Kidney (tissue), 13 donors: ENCODE measurements at regions not wholly inside any gene's neighbourhood (a gene's known extent, or its start where the extent isn't known, plus 50 kb on each side); places are given as distances from the start of the nearest gene placed in this dataset.

Source experiments
- DNase-seq, 5 donors: peaks; one replicate each; pipeline ENCODE4 v3.0.0-alpha.2; 2013 to 2020
- FAIRE-seq: peaks from 2 replicates; lab custom pipeline; 2012; peaks lifted over from hg19 to GRCh38; lab: Jason Lieb, UNC
- H3K27ac ChIP-seq, 2 donors: one replicate each; pipeline ENCODE4 v1.7.0; 2013; ENCODE audit warnings: low read depth in 2 of 2, low read length in 2 of 2, inconsistent platforms in 1 of 2
- H3K27me3 ChIP-seq: one replicate; pipeline ENCODE4 v1.7.1; 2013; ENCODE audit warnings: low read length, inconsistent platforms; ENCODE audit not compliant: control insufficient read depth, insufficient read depth
- H3K36me3 ChIP-seq, 3 donors: one replicate each; pipeline versions ENCODE4 v1.7.0 to v1.7.1; 2013; ENCODE audit warnings: low read length in 3 of 3, control low read depth in 1 of 3, inconsistent platforms in 1 of 3; ENCODE audit not compliant: insufficient read depth in 3 of 3, control insufficient read depth in 2 of 3
- H3K4me1 ChIP-seq, 3 donors: one replicate each; pipeline versions ENCODE4 v1.7.0 to v1.7.1; 2013; ENCODE audit warnings: low read length in 3 of 3, inconsistent platforms in 1 of 3, low read depth in 1 of 3; ENCODE audit not compliant: control insufficient read depth in 2 of 3, insufficient read depth in 2 of 3
- H3K4me3 ChIP-seq, 3 donors: one replicate each; pipeline versions ENCODE4 v1.7.0 to v1.8.1; 2013; ENCODE audit warnings: low read length in 3 of 3, control low read depth in 1 of 3, inconsistent platforms in 1 of 3
- H3K9ac ChIP-seq, 3 donors: one replicate each; pipeline versions ENCODE4 v1.7.0 to v1.7.1; 2013; ENCODE audit warnings: low read length in 3 of 3, control low read depth in 1 of 3, inconsistent platforms in 1 of 3
- H3K9me3 ChIP-seq, 3 donors: one replicate each; pipeline versions ENCODE4 v1.7.0 to v1.7.1; 2013; ENCODE audit warnings: low read length in 3 of 3, control low read depth in 1 of 3, inconsistent platforms in 1 of 3; ENCODE audit not compliant: control insufficient read depth in 2 of 3, insufficient read depth in 1 of 3
- CTCF ChIP-seq: IDR thresholded peaks from 3 replicates; pipeline ENCODE4 v1.5.1; 2012; ENCODE audit warnings: mild to moderate bottlenecking, moderate library complexity, borderline replicate concordance; ENCODE audit not compliant: insufficient read depth; ENCODE audit errors: extremely low read depth
- intact Hi-C: fragments of 100-400 bp; cut with DNase I; formaldehyde crosslinking; loops from one replicate; pipeline ENCODE4 v1.11.1; 2022
- donor health status: control.
- donor health status: control.
- donor health status: control.
- donor health status: control.
- donor health status: control.
- donor health status: DM: yes; HTN: yes; CAD: no.
- donor health status: Normal renal cell carcinoma (clear cell type).

- TF ChIP-seq CTCF, result no peak
- FAIRE-seq, result no peak
- H3K27ac ChIP-seq, result no peak overlapping the region
- H3K36me3 ChIP-seq, result no peaks in the 10 kb centered on the region
- H3K9ac ChIP-seq, result no peak overlapping the region
- no peaks in the 10 kb centered on the region for H3K4me1 ChIP-seq
- no peaks in the 10 kb centered on the region for H3K9me3 ChIP-seq
- no peak overlapping the region for H3K4me3 ChIP-seq
- no peak for DNase-seq
- no peaks in the 10 kb centered on the region for H3K27me3 ChIP-seq
- intact Hi-C loops, result no loop called here
These were observed 67.9 kb upstream of the ITGB1 start for GRCh38 chr10:33025910-33026309.

GRCh38 chr10:33025039-33025438 is 67.0 kb upstream of the ITGB1 start:
- intact Hi-C loops, result no loop called here
- Histone ChIP-seq H3K4me1 (no peaks in the 10 kb centered on the region), H3K4me3 (no peak overlapping the region), H3K27me3 (no peaks in the 10 kb centered on the region), H3K9ac (no peak overlapping the region), H3K27ac (no peak overlapping the region), H3K36me3 (no peaks in the 10 kb centered on the region), H3K9me3 (no peaks in the 10 kb centered on the region)
- FAIRE-seq (no peak), DNase-seq (no peak)
- no peak for TF ChIP-seq CTCF

- H3K4me1 ChIP-seq, result no peaks in the 10 kb centered on the region
- H3K27me3 ChIP-seq, result no peaks in the 10 kb centered on the region
- no peaks in the 10 kb centered on the region for H3K9me3 ChIP-seq
- intact Hi-C loops, result no loop called here
- TF ChIP-seq CTCF, result no peak
- DNase-seq, result no peak
- H3K36me3 ChIP-seq, result no peaks in the 10 kb centered on the region
- H3K27ac ChIP-seq, result no peak overlapping the region
- no peak overlapping the region for H3K9ac ChIP-seq
- H3K4me3 ChIP-seq, result no peak overlapping the region
- no peak for FAIRE-seq
These were observed 64.7 kb upstream of the ITGB1 start for GRCh38 chr10:33022691-33023090.

GRCh38 chr10:33022090-33022489 is 64.1 kb upstream of the ITGB1 start:
- intact Hi-C loops, result no loop called here
- FAIRE-seq (no peak), DNase-seq (no peak)

More at GRCh38 chr10:33022090-33022489, 64.1 kb upstream of the ITGB1 start:
- no peaks in the 10 kb centered on the region for H3K36me3 ChIP-seq
- no peaks in the 10 kb centered on the region for H3K4me1 ChIP-seq
- H3K27me3 ChIP-seq, result no peaks in the 10 kb centered on the region
- no peak for TF ChIP-seq CTCF
- H3K9ac ChIP-seq, result no peak overlapping the region
- H3K9me3 ChIP-seq, result no peaks in the 10 kb centered on the region
- no peak overlapping the region for H3K27ac ChIP-seq
- H3K4me3 ChIP-seq, result no peak overlapping the region
